ENCODE measurements at regions not wholly inside any gene's neighbourhood (a gene's known extent, or its start where the extent isn't known, plus 50 kb on each side); places are given as distances from the start of the nearest gene placed in this dataset.

- no peak for DNase-seq (ENCODE audit: low read depth in 3 of 3)
Measured at GRCh38 chr1:91151702-91152101, 129.9 kb upstream of the ZNF644 start.

- DNase-seq (ENCODE audit: low read depth in 3 of 3) = no peak
Measured at GRCh38 chr1:91148641-91149069, 126.8 kb upstream of the ZNF644 start.

- DNase-seq (ENCODE audit: low read depth in 3 of 3) = no peak
Measured at GRCh38 chr1:91141858-91142257, 120.0 kb upstream of the ZNF644 start.

- DNase-seq (ENCODE audit: low read depth in 3 of 3) = no peak
Measured at GRCh38 chr1:91138959-91139358, 117.1 kb upstream of the ZNF644 start.

- DNase-seq (ENCODE audit: low read depth in 3 of 3) = no peak
Measured at GRCh38 chr1:91137173-91137852, 115.5 kb upstream of the ZNF644 start.

- no peak for DNase-seq (ENCODE audit: low read depth in 3 of 3)
Measured at GRCh38 chr1:91135799-91136198, 114.0 kb upstream of the ZNF644 start.

GRCh38 chr1:91133248-91133647 lies 111.4 kb upstream of the ZNF644 start:
- DNase-seq (ENCODE audit: low read depth in 3 of 3) = no peak

GRCh38 chr1:91130256-91130985 lies 108.6 kb upstream of the ZNF644 start:
- no peak for DNase-seq (ENCODE audit: low read depth in 3 of 3)

GRCh38 chr1:91129458-91129857 lies 107.6 kb upstream of the ZNF644 start:
- DNase-seq (ENCODE audit: low read depth in 3 of 3) = no peak

GRCh38 chr1:91129017-91129416 lies 107.2 kb upstream of the ZNF644 start:
- no peak for DNase-seq (ENCODE audit: low read depth in 3 of 3)

GRCh38 chr1:91124989-91125417 lies 103.2 kb upstream of the ZNF644 start:
- DNase-seq (ENCODE audit: low read depth in 3 of 3) = peak; percentile 8 to 49 (median 19)

GRCh38 chr1:91124290-91124985 lies 102.6 kb upstream of the ZNF644 start:
- peak in 2 of 3 donors; percentile 1 to 9 for DNase-seq (ENCODE audit: low read depth in 3 of 3)

GRCh38 chr1:91123773-91124172 lies 101.9 kb upstream of the ZNF644 start:
- DNase-seq (ENCODE audit: low read depth in 3 of 3) = no peak

GRCh38 chr1:91123319-91123718 lies 101.5 kb upstream of the ZNF644 start:
- DNase-seq (ENCODE audit: low read depth in 3 of 3) = no peak

GRCh38 chr1:91122106-91122717 lies 100.4 kb upstream of the ZNF644 start:
- no peak for DNase-seq (ENCODE audit: low read depth in 3 of 3)

- DNase-seq (ENCODE audit: low read depth in 3 of 3) = no peak
Measured at GRCh38 chr1:91121366-91121765, 99.5 kb upstream of the ZNF644 start.

GRCh38 chr1:91120936-91121335 lies 99.1 kb upstream of the ZNF644 start:
- no peak for DNase-seq (ENCODE audit: low read depth in 3 of 3)

- DNase-seq (ENCODE audit: low read depth in 3 of 3) = no peak
Measured at GRCh38 chr1:91120421-91120820, 98.6 kb upstream of the ZNF644 start.

GRCh38 chr1:91104712-91105111 lies 82.9 kb upstream of the ZNF644 start:
- no peak for DNase-seq (ENCODE audit: low read depth in 3 of 3)

- no peak for DNase-seq (ENCODE audit: low read depth in 3 of 3)
Measured at GRCh38 chr1:91101328-91101727, 79.5 kb upstream of the ZNF644 start.

GRCh38 chr1:91099746-91100621 lies 78.1 kb upstream of the ZNF644 start:
- no peak for DNase-seq (ENCODE audit: low read depth in 3 of 3)

All from stimulated activated CD4-positive, alpha-beta T cell treated with anti-CD3 and anti-CD28 coated beads, TNF-alpha, amount 100 ng/mL, for 48 hours (primary cell).